K562 (cell line): ENCODE measurements at regions not wholly inside any gene's neighbourhood (a gene's known extent, or its start where the extent isn't known, plus 50 kb on each side); places are given as distances from the start of the nearest gene placed in this dataset.
A peak's percentile ranks its signal among the peaks of the same experiment; 100 is the strongest.

Experiments used
- ATAC-seq: fragments of 200-7000 bp; cut with Tn5 transposase; 3 replicates; pipeline ENCODE4 v1.9.1; 2020; ENCODE audit warnings: moderate library complexity
- BruUV-seq: library from RNA; stranded (reverse); fragments of 400-500 nt; replicated peaks from 2 replicates; lab custom pipeline; 2021; lab: Mats Ljungman, UMichigan
- CTCF ChIA-PET: fragments of 300-600 bp; formaldehyde crosslinking; extraction: SDS; loops from one replicate; lab custom pipeline; 2021; ENCODE audit warnings: low intra/inter-chr PET ratio; lab: Yijun Ruan, JAX
- POLR2A ChIA-PET: fragments of 300-600, 350-650 bp; sonication (Branson Sonifier 250); formaldehyde crosslinking; extraction: SDS; loops from one replicate; lab custom pipeline; 2021; ENCODE audit warnings: antibody characterized with exemption, inconsistent platforms; lab: Yijun Ruan, JAX
- DNase-seq, 4 experiments: peaks; one replicate each; pipeline versions ENCODE4 v3.0.0 to v3.0.0-alpha.2; 2011 to 2018; ENCODE audit warnings: low spot score in 3 of 4, mixed read lengths in 3 of 4; ENCODE audit errors: extremely low read depth in 1 of 4
- FAIRE-seq: peaks from 2 replicates; lab custom pipeline; 2011; peaks lifted over from hg19 to GRCh38; lab: Jason Lieb, UNC
- H2AFZ ChIP-seq: 2 replicates; pipeline ENCODE4 v1.6.0; 2011; ENCODE audit warnings: low read depth, low read length, control low read depth, inconsistent platforms
- H3K27ac ChIP-seq: fragments of 200-600 bp; 3 replicates; pipeline ENCODE4 v1.8.0; 2011; ENCODE audit warnings: low read depth, mild to moderate bottlenecking, control low read depth, inconsistent platforms, low read length, moderate library complexity, mixed read lengths; ENCODE audit errors: extremely low read depth
- H3K27me3 ChIP-seq, 2 experiments: fragments of 300-600 bp in 1 of 2; 2 replicates in 1 of 2; 3 replicates in 1 of 2; pipeline versions ENCODE4 v1.6.0 to v1.8.0; 2011; ENCODE audit warnings: inconsistent platforms in 2 of 2, low read length in 2 of 2, mild to moderate bottlenecking in 1 of 2, mixed read lengths in 1 of 2, moderate library complexity in 1 of 2; ENCODE audit not compliant: control insufficient read depth in 2 of 2, insufficient read depth in 2 of 2
- H3K36me3 ChIP-seq: fragments of 300-600 bp; 3 replicates; pipeline ENCODE4 v1.8.0; 2011; ENCODE audit warnings: mild to moderate bottlenecking, low read length, inconsistent platforms; ENCODE audit not compliant: control insufficient read depth, insufficient read depth
- H3K4me1 ChIP-seq, 2 experiments: fragments of 200-600 bp in 1 of 2; replicated peaks in 1 of 2; 2 replicates in 1 of 2; 3 replicates in 1 of 2; pipeline versions ENCODE4 v1.5.1 to v1.8.0; 2011; ENCODE audit warnings: inconsistent platforms in 2 of 2, low read length in 2 of 2, mild to moderate bottlenecking in 1 of 2, mixed read lengths in 1 of 2, moderate library complexity in 1 of 2; ENCODE audit not compliant: control insufficient read depth in 2 of 2, insufficient read depth in 2 of 2
- H3K4me2 ChIP-seq: 2 replicates; pipeline ENCODE4 v1.6.1; 2011; ENCODE audit warnings: low read length, control low read depth, inconsistent platforms, mixed read lengths; ENCODE audit not compliant: insufficient read depth
- H3K4me3 ChIP-seq: fragments of 200-600 bp; sonication (generic), shearing (Covaris generic); 2 replicates; pipeline ENCODE4 v1.5.1; 2016; ENCODE audit warnings: control low read depth, inconsistent platforms
- H3K79me2 ChIP-seq: fragments of 200-600 bp; 3 replicates; pipeline ENCODE4 v1.8.0; 2011; ENCODE audit warnings: low read length, inconsistent platforms; ENCODE audit not compliant: control insufficient read depth, insufficient read depth
- H3K9ac ChIP-seq, 2 experiments: 2 replicates each; pipeline versions ENCODE4 v1.6.0 to v1.6.1; 2011; ENCODE audit warnings: low read depth in 2 of 2, low read length in 2 of 2, control low read depth in 1 of 2, inconsistent platforms in 1 of 2, mild to moderate bottlenecking in 1 of 2, mixed read lengths in 1 of 2; ENCODE audit not compliant: insufficient read depth in 1 of 2
- H3K9me1 ChIP-seq: one replicate; pipeline ENCODE4 v1.6.0; 2011; ENCODE audit warnings: inconsistent platforms, mild to moderate bottlenecking, low read length, moderate library complexity; ENCODE audit not compliant: control insufficient read depth, insufficient read depth
- H3K9me3 ChIP-seq: replicated peaks from 2 replicates; pipeline ENCODE4 v1.5.1; 2011; ENCODE audit warnings: low read depth, low read length, inconsistent platforms; ENCODE audit not compliant: control insufficient read depth, insufficient read depth
- H4K20me1 ChIP-seq: replicated peaks from 2 replicates; pipeline ENCODE4 v1.6.1; 2011; ENCODE audit warnings: low read length, inconsistent platforms, mixed read lengths; ENCODE audit not compliant: control insufficient read depth, insufficient read depth
- RBM25 ChIP-seq: fragments of 200-400 bp; formaldehyde crosslinking; IDR thresholded peaks from 2 replicates; pipeline ENCODE4 v1.6.1; 2018; ENCODE audit warnings: low read length, low read depth, moderate library complexity; ENCODE audit not compliant: severe bottlenecking
- TARDBP ChIP-seq: fragments of 450-650 bp; IDR thresholded peaks from 2 replicates; pipeline ENCODE4 v1.6.1; 2016
- ZFP36 ChIP-seq: fragments of 150-350 bp; IDR thresholded peaks from 2 replicates; pipeline ENCODE4 v1.6.1; 2018; ENCODE audit warnings: low read length, low read depth; ENCODE audit not compliant: partially characterized antibody
- WGBS: fragments of 100-300 bp; shearing (Covaris generic); methylation state at CpG from one replicate; pipeline ENCODE4 v1.1.6; 2016; ENCODE audit warnings: low coverage, mixed read lengths; ENCODE audit not compliant: insufficient coverage; ENCODE audit errors: missing lambda C conversion rate; 5-methylcytosine and 5-hydroxymethylcytosine counted together
- in situ Hi-C: fragments of 300-500 bp; cut with MboI; formaldehyde crosslinking; loops from 4 replicates; pipeline ENCODE4 v1.15.0; 2018; ENCODE audit warnings: inconsistent platforms, mixed read lengths
- intact Hi-C: fragments of 100-400 bp; cut with micrococcal nuclease; formaldehyde crosslinking; loops from 2 replicates; pipeline ENCODE4 v1.14.2; 2022

- DNase-seq (no peak), ATAC-seq (no peak), FAIRE-seq (no peak)
- Histone ChIP-seq H3K4me1 (no peaks in the 10 kb centered on the region), H3K9me3 (no peaks in the 10 kb centered on the region), H3K4me2 (no peak overlapping the region), H2AFZ (no peak overlapping the region), H3K9ac (no peak overlapping the region), H3K27me3 (peaks cover 0 to 5% of the 10 kb centered on the region in 2 experiments; a peak in 1 of 5 replicates), H3K36me3 (no peaks in the 10 kb centered on the region), H3K79me2 (no peaks in the 10 kb centered on the region), H3K4me3 (no peak overlapping the region), H3K27ac (no peak overlapping the region), H3K9me1 (no peaks in the 10 kb centered on the region), H4K20me1 (no peaks in the 10 kb centered on the region)
- ChIA-PET CTCF (no interaction called here), POLR2A (no interaction called here)
- in situ Hi-C loops (no loop called here), intact Hi-C loops (no loop called here)
- TF ChIP-seq TARDBP, result no peak
- TF ChIP-seq RBM25, result peak; percentile 4
- peak; percentile 10 for TF ChIP-seq ZFP36
- BruUV-seq, result no TSS peak
- WGBS, result 0% methylated on average over 9 of the region's 9 CpGs
These were observed 188.8 kb downstream of the SNX19 start for GRCh38 chr11:130727157-130728119.
